ENCODE measurements at regions not wholly inside any gene's neighbourhood (a gene's known extent, or its start where the extent isn't known, plus 50 kb on each side); places are given as distances from the start of the nearest gene placed in this dataset.

DNA sequence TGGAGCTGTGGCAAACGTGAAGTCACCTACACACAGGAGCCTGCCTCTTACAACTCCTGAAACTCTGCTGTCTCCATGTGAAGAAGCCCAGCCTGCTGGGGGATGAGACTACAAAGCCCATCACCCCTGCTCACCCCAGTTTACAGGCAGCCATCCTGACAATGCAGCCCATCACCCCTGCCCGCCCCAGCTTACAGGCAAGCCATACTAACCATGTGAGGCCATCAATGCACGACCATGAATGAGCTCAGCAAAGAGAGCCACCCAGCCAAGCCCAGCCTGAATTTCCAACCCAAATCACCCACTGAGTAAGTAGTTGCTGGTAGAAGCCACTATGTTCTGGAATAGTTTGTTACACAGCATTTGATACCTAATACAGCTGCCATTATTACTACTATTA, 185.4 kb upstream of the NSMCE3 start:
- Mint-ChIP-seq H3K36me3 (no peaks in the 10 kb centered on the region), H3K27me3 (peaks cover 9% of the 10 kb centered on the region), H3K9me3 (no peaks in the 10 kb centered on the region), H3K4me3 (no peak overlapping the region), H3K4me1 (peaks cover 18% of the 10 kb centered on the region), H3K27ac (no peak overlapping the region)
- CTCF ChIA-PET: no interaction called here
- no peak for DNase-seq

DNA sequence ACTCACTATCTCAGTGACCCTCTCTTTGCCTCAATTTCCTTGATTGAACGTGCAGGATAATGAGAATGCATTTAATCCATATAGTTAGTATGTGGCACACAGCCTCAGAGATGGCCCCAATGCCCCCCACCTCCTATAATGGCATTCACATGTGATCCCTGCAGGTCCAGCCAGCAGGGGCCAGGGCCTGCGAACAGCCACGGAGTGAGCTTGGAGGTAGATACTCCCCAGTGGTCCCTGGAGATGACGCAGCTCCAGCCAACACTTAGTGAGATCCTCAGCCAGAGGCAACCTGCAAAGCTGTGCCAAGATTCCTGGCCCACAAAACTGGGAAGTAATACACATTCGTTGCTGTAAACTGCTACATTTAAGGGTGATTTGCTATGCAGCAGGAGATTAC, 184.9 kb upstream of the NSMCE3 start:
- H3K9me3 Mint-ChIP-seq: no peaks in the 10 kb centered on the region
- no peaks in the 10 kb centered on the region for H3K36me3 Mint-ChIP-seq
- CTCF ChIA-PET: no interaction called here
- no peak overlapping the region for H3K27ac Mint-ChIP-seq
- peaks cover 9% of the 10 kb centered on the region for H3K27me3 Mint-ChIP-seq
- no peak overlapping the region for H3K4me3 Mint-ChIP-seq
- DNase-seq: no peak
- peaks cover 18% of the 10 kb centered on the region for H3K4me1 Mint-ChIP-seq

DNA sequence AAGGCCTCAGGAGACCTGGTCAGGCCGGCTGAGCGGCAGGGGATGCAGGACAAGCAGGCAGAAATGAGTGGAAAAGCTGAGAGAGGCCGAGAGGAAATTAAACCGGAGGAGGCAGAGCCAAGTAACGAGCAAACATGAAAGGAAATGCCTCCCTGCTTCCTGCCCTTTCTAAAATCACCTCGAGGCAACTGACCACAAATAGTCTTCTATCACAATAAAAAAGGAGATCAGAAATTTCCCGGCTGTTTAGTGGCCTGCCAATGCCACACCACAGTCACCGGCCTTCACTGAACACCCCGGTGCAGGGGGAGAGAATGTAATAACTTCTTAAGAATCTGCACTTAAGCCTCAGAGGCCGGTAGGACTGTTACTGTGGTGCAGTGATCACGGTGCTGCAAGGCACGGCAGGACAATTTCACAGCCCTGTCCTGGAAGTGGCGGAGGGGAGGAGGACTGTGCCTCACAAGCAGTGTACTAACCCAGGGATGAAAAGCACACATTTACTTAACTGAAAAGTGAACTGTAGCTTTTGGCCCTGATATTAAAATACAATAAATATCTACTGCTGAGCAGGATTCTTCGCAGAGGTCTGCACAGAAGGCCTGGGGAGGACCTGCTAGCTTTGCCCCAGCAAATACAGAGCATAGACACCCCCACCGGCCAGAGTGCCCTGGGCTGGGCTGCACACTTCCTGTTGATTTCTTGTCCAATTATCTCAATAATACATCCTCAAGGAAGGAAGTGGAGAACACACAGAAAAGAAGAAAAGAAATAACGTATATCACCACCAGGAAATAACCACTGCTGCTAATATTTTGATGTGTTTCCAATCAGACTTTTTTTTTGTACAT, 183.5 kb upstream of the NSMCE3 start:
- Mint-ChIP-seq H3K27ac (no peak overlapping the region), H3K4me3 (no peak overlapping the region), H3K4me1 (peaks cover 18% of the 10 kb centered on the region), H3K9me3 (no peaks in the 10 kb centered on the region), H3K36me3 (no peaks in the 10 kb centered on the region), H3K27me3 (peaks cover 3% of the 10 kb centered on the region)
- DNase-seq: no peak
- CTCF ChIA-PET: interaction anchor here (0.6 kb wide), 1 partner anchor 82 kb away, joined by 3 read pairs; no protein-coding TSS in a partner anchor

DNA sequence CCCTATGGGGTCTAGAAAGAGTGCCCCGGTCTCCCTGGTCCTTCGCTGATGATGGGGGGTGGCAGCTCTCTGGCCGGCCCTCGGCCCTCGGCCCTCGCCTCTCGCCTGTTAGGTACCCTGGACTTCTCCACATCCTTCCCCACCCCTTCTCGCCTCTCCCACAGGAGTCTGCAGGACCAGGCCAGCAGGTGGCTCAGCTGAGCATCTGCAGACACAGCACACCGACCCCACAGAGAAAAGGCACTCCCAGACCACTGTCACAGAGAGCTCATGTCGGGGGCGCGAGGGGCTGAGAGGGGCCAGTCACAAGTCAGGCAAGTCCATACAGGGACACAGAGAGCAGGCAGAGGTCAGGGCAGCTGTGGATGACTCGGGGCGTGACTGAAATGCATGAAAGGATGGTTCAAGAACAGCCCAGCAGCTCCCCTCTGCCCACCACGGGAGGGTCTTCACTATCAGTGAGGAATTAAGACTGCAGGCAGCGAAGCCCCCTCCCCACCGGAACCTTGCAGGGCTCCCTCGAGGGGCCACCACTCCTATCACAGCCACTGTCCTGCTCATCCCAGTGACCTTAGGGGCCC, 181.7 kb upstream of the NSMCE3 start:
- CTCF ChIA-PET: no interaction called here

DNA sequence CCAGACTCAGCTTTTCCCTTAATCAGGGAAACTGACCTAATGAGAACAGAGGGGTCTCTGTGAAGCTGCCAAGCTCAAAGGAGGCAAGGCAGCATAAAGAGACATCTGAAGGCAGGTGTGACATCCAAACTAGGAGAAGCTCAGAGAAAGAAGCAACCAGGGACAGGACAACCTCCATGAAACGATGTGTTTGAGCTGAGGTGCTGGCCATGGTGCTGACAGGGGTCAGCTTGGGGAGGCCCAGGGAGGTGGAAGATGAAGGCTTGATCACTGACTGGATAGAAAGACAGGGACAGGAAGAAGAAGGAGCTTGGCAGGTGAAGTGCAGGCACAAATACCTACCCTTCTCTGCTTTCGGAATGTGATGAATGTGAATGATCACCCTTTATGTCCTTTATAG, 179.5 kb upstream of the NSMCE3 start:
- no peaks in the 10 kb centered on the region for H3K9me3 Mint-ChIP-seq
- DNase-seq: no peak
- H3K27me3 Mint-ChIP-seq: peaks cover 3% of the 10 kb centered on the region
- peaks cover 16% of the 10 kb centered on the region for H3K4me1 Mint-ChIP-seq
- CTCF ChIA-PET: no interaction called here
- H3K36me3 Mint-ChIP-seq: no peaks in the 10 kb centered on the region
- H3K27ac Mint-ChIP-seq: no peak overlapping the region
- H3K4me3 Mint-ChIP-seq: no peak overlapping the region

More for the DNA sequence above, 181.7 kb upstream of the NSMCE3 start:
- Mint-ChIP-seq H3K36me3 (no peaks in the 10 kb centered on the region), H3K27ac (no peak overlapping the region), H3K4me1 (peaks cover 18% of the 10 kb centered on the region), H3K9me3 (no peaks in the 10 kb centered on the region), H3K4me3 (no peak overlapping the region), H3K27me3 (peaks cover 3% of the 10 kb centered on the region)
- DNase-seq: no peak

DNA sequence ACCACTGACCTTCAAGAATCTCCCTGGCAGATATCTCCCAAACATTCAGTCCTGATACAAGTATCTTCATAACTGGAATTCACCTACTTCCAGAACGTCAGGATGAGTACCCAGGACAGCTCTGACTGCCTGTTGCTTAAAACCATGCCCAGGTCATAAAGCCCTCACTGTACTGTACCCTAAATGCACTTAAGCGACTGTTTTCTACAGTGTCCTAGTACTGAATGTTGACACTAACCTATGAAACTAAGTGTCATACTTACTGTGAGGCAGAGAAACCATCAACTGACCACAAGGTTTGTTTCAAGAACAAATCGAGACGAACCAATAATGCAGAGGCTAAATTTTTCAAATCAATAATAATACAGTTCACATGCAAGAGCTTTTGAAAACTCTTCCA, 178.7 kb upstream of the NSMCE3 start:
- H3K9me3 Mint-ChIP-seq: no peaks in the 10 kb centered on the region
- H3K4me3 Mint-ChIP-seq: no peak overlapping the region
- CTCF ChIA-PET: no interaction called here
- H3K27ac Mint-ChIP-seq: no peak overlapping the region
- DNase-seq: no peak
- peaks cover 11% of the 10 kb centered on the region for H3K4me1 Mint-ChIP-seq
- peaks cover 3% of the 10 kb centered on the region for H3K27me3 Mint-ChIP-seq
- no peaks in the 10 kb centered on the region for H3K36me3 Mint-ChIP-seq

DNA sequence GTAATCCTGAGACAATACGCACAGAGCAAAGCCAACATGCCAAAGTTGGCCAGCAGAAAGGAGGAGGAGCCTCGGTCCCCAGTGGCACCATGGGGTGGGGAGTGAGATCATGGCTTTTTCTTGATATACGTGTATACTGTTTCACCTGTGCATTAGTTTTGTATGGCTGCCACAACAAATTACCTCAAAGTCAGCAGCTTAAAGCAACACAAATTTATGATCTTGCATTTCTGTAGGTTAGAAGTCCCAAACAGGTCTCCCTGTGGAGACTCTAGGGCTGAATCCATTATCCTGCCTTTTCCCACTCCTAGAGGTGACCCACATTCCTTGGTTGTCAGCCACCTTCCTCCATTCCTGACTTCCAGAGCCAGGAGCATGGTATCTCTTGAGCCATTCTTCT, 176.9 kb upstream of the NSMCE3 start:
- H3K4me3 Mint-ChIP-seq: no peak overlapping the region
- no peak for DNase-seq
- H3K27me3 Mint-ChIP-seq: peaks cover 3% of the 10 kb centered on the region
- CTCF ChIA-PET: no interaction called here
- no peaks in the 10 kb centered on the region for H3K36me3 Mint-ChIP-seq
- H3K9me3 Mint-ChIP-seq: no peaks in the 10 kb centered on the region
- H3K27ac Mint-ChIP-seq: no peak overlapping the region
- H3K4me1 Mint-ChIP-seq: no peaks in the 10 kb centered on the region

DNA sequence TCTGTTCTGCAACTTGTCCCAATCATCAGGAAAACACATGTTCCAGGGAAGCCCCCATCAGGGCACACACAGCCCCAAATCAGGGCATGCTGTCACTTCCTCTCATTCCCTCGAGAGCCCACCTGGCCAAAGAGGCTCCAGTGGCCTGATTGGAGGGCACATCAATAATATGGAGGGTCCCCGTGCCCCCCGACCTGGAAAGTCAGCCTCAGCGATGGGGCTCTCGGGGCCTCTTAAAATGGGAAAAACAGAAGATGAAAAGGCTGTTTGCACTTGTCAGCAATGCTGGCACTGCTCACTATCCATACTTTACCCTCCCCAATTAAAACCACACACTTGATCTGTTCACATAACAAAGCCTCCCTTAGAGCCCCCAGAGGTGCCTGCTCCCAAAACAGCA, 172.9 kb upstream of the NSMCE3 start:
- DNase-seq: no peak
- Mint-ChIP-seq H3K27ac (no peak overlapping the region), H3K4me3 (no peak overlapping the region), H3K4me1 (no peaks in the 10 kb centered on the region), H3K27me3 (no peaks in the 10 kb centered on the region), H3K9me3 (no peaks in the 10 kb centered on the region), H3K36me3 (no peaks in the 10 kb centered on the region)
- CTCF ChIA-PET: no interaction called here

DNA sequence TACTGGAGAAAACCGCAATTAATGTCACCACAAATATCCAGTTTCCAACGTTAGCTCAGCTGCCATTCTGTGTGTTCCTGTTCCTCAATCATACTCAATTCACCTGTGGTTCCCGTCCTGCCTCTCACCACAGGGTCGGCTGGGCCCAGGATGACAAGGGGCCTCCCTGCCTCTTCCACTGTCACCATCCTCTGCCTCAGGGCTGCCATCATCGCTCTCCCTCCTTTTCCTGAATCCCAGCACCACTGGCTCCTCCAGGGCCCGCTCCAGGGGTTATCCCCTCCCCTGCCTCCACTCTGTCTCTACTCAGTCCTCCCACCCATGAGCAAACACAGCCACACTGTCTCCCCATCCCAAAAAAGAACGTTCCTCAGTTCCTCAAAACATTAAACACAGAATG, 170.9 kb upstream of the NSMCE3 start:
- no peak overlapping the region for H3K27ac Mint-ChIP-seq
- H3K27me3 Mint-ChIP-seq: no peaks in the 10 kb centered on the region
- no peaks in the 10 kb centered on the region for H3K9me3 Mint-ChIP-seq
- no peaks in the 10 kb centered on the region for H3K36me3 Mint-ChIP-seq
- H3K4me3 Mint-ChIP-seq: no peak overlapping the region
- CTCF ChIA-PET: no interaction called here
- no peaks in the 10 kb centered on the region for H3K4me1 Mint-ChIP-seq
- DNase-seq: no peak

DNA sequence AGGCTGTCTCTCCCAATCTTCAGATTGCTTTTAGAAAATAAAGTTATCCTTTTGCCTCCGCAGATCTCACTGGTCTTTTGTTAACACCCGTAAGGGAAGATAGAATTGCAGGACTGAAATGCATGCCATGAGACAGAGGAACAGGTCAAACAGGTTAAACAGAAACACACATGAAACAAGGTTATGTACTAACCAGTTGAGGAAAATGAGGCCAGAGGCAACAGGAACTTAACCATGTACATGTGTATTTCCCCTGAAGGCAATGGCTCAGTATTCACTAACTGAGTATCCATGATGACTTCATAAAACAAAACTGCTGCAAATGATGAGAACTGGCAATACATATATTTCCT, 169.1 kb upstream of the NSMCE3 start:
- Mint-ChIP-seq H3K36me3 (no peaks in the 10 kb centered on the region), H3K9me3 (no peaks in the 10 kb centered on the region), H3K27me3 (no peaks in the 10 kb centered on the region), H3K4me1 (no peaks in the 10 kb centered on the region), H3K27ac (no peak overlapping the region), H3K4me3 (no peak overlapping the region)
- DNase-seq: no peak
- CTCF ChIA-PET: no interaction called here

DNA sequence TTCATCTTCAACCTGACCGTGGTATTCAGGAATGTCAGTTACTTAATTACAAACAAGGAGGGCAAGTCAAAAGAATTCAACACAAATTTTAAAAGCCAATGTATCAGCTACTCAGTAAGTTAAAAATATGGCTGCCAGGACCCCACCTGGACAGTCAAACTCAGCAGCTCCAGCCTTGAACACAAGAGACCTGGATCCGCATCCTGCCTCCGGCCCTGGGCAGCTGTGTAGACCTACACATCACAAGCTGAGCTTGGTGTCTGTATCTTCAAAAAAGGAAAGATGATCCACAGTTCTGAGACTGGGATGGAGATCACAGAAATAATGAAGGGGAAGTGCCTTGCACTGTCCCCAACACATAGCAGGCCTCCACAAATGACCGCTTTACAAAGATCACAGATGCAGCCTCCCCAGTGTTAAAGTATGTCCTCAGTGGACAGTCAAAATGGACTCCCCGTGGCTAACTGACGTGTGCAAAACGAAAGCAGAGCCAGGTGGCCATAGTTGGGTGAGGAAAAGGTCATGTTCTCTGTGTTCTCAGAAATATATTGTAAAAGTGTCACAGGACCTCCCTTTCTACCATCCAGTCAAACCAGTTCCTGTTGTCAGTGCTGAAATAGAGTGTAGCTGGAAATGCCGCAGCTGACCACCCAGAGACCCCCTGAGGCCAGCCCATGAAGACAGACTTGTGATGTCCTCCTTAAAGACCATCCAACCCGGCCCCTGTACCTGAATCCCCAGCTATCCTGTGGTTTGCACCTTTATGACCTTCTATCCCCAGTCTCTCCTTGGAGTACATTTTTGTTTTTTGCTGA, 168.5 kb upstream of the NSMCE3 start:
- Mint-ChIP-seq H3K9me3 (no peaks in the 10 kb centered on the region), H3K4me1 (no peaks in the 10 kb centered on the region), H3K27me3 (no peaks in the 10 kb centered on the region), H3K4me3 (no peak overlapping the region), H3K36me3 (no peaks in the 10 kb centered on the region), H3K27ac (no peak overlapping the region)
- no peak for DNase-seq
- CTCF ChIA-PET: no interaction called here

DNA sequence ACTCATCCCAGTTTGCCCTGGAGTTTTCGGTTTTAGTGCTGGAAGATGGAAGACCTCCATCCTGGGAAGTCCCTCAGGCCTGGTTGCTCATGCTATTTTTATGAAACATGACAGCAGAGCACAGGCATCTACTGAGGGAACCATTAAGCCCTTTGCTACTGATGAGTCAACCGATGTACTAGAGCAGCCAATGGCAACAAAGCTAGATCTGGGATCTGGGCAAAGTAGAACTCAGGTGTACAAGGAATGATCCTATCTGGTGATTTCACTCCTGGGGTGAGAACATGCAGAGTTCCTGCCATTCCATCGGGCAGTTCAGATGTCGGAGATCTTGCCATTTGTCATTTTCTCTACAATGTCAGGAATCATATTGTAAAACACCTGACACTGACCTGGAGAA, 166.2 kb upstream of the NSMCE3 start:
- Mint-ChIP-seq H3K36me3 (no peaks in the 10 kb centered on the region), H3K4me3 (no peak overlapping the region), H3K27me3 (peaks cover 4% of the 10 kb centered on the region), H3K4me1 (no peaks in the 10 kb centered on the region), H3K9me3 (no peaks in the 10 kb centered on the region), H3K27ac (no peak overlapping the region)
- no peak for DNase-seq
- CTCF ChIA-PET: no interaction called here

DNA sequence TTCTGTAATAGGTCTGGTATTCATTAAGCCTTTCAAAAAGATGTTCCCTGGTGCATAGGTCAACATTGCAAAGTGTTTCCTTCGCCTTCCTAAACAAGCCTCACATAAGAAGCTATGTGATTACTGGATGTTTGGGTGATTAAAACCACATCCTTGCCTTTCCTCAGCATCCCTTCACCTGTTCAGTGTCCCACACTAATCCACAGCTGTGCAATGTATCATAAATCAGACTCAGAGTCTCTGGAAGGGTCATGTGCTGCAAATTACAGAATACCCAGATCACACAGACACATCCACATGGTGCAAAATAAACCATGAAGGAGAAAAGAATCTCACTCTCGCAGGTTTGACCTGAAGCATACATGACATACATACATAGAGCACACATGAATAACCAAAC, 164.7 kb upstream of the NSMCE3 start:
- Mint-ChIP-seq H3K4me1 (no peaks in the 10 kb centered on the region), H3K36me3 (no peaks in the 10 kb centered on the region), H3K27ac (no peak overlapping the region), H3K4me3 (no peak overlapping the region), H3K27me3 (peaks cover 4% of the 10 kb centered on the region), H3K9me3 (no peaks in the 10 kb centered on the region)
- CTCF ChIA-PET: no interaction called here
- no peak for DNase-seq

DNA sequence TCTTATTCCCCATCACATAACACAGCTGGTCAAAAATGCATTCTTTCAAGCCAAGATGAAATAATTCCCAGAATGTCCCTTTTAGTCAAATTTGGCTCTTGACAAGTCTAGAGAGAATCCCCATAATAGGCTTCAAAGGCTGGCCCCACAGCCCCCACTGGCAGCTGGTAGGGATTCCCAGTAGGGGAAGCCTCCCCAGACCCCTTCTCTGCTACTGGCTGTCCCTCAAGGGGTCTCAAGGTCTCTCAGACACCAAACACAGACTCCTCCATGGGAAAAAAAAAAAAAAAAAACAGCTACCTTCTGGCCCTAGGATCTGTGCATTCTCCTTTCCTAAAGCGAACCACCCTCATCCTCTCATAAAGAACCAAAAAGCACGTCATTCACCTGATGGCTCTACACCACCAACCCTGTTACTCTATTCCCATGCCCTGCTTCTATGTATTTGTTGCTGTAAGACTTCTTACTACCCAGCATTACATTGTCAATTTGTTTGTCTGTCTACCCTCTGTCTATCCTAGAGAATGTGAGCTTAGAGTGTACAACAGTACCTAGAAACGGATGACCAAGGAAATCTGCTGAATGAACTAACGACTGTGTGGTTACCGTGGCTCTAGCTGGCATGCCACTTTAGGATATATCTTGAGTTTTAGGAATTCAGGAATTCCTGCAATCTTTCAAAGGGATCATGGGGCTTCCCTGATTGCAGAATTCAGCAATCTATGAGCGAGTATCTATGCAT, 164.1 kb upstream of the NSMCE3 start:
- Mint-ChIP-seq H3K4me3 (no peak overlapping the region), H3K27me3 (peaks cover 4% of the 10 kb centered on the region), H3K36me3 (no peaks in the 10 kb centered on the region), H3K27ac (no peak overlapping the region), H3K9me3 (no peaks in the 10 kb centered on the region), H3K4me1 (no peaks in the 10 kb centered on the region)
- DNase-seq: no peak
- CTCF ChIA-PET: no interaction called here
